Inflammatory macrophage treated with lipopolysaccharide for 1 hour (primary cell): ENCODE measurements at regions not wholly inside any gene's neighbourhood (a gene's known extent, or its start where the extent isn't known, plus 50 kb on each side); places are given as distances from the start of the nearest gene placed in this dataset.
A peak's percentile ranks its signal among the peaks of the same experiment; 100 is the strongest.

Experiments
- DNase-seq, 2 donors: peaks; one replicate each; pipeline ENCODE4 v3.0.0-alpha.2; 2020 to 2022

GRCh38 chr6:122026582-122027369 is 372.7 kb upstream of the HSF2 start:
- no peak for DNase-seq

GRCh38 chr6:122028933-122029522 is 370.4 kb upstream of the HSF2 start:
- DNase-seq, result no peak

- DNase-seq, result peak; percentile 35 to 53
These were observed 365.8 kb upstream of the HSF2 start for GRCh38 chr6:122033564-122034181.

GRCh38 chr6:122035173-122035572 is 364.3 kb upstream of the HSF2 start:
- DNase-seq, result no peak

- no peak for DNase-seq
These were observed 359.2 kb upstream of the HSF2 start for GRCh38 chr6:122040261-122040660.

GRCh38 chr6:122042380-122042779 is 357.1 kb upstream of the HSF2 start:
- no peak for DNase-seq

GRCh38 chr6:122042960-122043735 is 356.3 kb upstream of the HSF2 start:
- peak in 1 of 2 donors; percentile 5 for DNase-seq

GRCh38 chr6:122048570-122048969 is 350.9 kb upstream of the HSF2 start:
- DNase-seq, result no peak

- no peak for DNase-seq
These were observed 350.1 kb upstream of the HSF2 start for GRCh38 chr6:122049341-122049740.

GRCh38 chr6:122050242-122050755 is 349.2 kb upstream of the HSF2 start:
- DNase-seq, result no peak

- DNase-seq, result no peak
These were observed 347.0 kb upstream of the HSF2 start for GRCh38 chr6:122052346-122052900.

GRCh38 chr6:122059918-122060317 is 339.5 kb upstream of the HSF2 start:
- no peak for DNase-seq

GRCh38 chr6:122061855-122062254 is 337.6 kb upstream of the HSF2 start:
- no peak for DNase-seq

- no peak for DNase-seq
These were observed 336.4 kb upstream of the HSF2 start for GRCh38 chr6:122063076-122063475.

GRCh38 chr6:122063761-122064160 is 335.7 kb upstream of the HSF2 start:
- no peak for DNase-seq

GRCh38 chr6:122066200-122066599 is 333.3 kb upstream of the HSF2 start:
- DNase-seq, result no peak

- no peak for DNase-seq
These were observed 331.1 kb upstream of the HSF2 start for GRCh38 chr6:122068291-122068769.

- no peak for DNase-seq
These were observed 329.5 kb upstream of the HSF2 start for GRCh38 chr6:122069932-122070331.

- no peak for DNase-seq
These were observed 327.3 kb upstream of the HSF2 start for GRCh38 chr6:122072014-122072647.

GRCh38 chr6:122075084-122075838 is 324.2 kb upstream of the HSF2 start:
- no peak for DNase-seq

GRCh38 chr6:122075917-122076316 is 323.5 kb upstream of the HSF2 start:
- no peak for DNase-seq
